IPS DF 4.7 (cell line): ENCODE measurements at regions not wholly inside any gene's neighbourhood (a gene's known extent, or its start where the extent isn't known, plus 50 kb on each side); places are given as distances from the start of the nearest gene placed in this dataset.
"Not testable (repeated sequence)": the region's sequence is repeated elsewhere in the genome, so short reads cannot be mapped to it uniquely, and the experiment has no call there.

Experiments used
- DNase-seq: peaks from one replicate; pipeline ENCODE4 v3.0.0-alpha.2; 2013; ENCODE audit warnings: low spot score; ENCODE audit errors: extremely low read depth

DNA sequence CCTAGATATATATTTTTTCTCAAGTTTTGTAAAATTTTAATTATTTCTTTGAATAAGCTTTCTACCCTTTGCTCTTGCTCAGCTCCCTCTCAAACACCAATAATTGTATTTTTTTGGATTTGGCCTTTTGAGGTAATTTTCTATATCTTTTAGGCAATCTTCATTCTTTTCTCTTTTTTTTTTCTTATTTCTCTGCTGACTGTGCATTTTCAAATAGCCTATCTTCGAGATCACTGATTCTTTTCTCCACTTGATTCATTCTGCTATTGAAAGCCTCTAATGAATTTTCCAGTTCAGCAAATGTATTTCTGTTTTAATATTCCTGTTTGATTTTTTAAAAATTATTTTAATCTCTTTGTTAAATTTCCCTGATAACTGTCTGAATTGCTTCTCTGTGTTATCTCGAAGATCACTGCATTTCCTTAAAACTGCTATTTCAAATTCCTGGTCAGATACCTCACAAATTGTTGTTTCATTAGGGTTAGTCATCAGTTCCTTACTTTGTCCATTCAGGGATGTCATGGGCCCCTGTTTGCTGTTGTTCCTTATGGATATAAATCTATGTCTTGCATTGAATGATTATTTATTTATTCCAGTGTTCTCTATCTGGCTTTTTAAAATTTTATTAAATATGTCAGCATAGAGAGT lies 100.1 kb upstream of the UNC5B start:
- no peak for DNase-seq

DNA sequence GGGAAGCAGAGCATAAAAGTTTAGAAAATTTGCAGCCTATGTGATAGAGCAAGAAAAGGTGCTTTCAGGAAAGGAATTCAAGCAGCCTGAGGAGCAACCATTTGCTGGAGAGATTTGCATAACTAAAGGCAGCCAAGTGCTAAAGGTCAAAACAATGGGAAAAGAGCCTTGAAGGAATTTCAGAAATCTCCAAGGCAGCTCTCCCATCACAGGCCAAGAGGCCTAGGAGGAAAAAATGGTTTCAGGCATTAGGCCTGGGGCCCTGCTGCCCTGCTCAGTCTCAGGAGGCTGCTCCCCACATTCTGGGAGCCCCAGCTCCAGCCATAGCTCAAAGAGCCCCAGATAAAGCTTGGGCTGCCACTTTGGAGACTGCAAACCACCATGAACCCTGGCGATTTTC lies 95.9 kb upstream of the UNC5B start:
- no peak for DNase-seq

DNA sequence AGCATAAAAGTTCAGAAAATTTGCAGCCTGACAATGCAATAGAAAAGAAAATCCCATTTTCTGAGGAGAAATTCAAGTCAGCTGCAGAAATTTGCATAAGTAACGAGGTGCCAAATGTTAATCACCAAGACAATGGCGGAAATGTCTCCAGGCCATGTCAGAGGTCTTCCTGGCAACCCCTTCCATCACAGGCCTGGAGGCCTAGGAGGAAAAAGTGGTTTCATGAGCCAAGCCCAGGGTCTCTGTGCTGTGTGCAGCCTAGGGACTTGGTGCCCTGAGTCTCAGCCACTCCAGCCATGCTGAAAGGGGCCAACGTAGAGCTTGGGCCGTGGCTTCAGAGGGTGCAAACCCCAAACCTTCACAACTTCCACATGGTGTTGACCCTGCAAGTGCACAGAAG lies 94.8 kb upstream of the UNC5B start:
- DNase-seq, result not testable (repeated sequence)

DNA sequence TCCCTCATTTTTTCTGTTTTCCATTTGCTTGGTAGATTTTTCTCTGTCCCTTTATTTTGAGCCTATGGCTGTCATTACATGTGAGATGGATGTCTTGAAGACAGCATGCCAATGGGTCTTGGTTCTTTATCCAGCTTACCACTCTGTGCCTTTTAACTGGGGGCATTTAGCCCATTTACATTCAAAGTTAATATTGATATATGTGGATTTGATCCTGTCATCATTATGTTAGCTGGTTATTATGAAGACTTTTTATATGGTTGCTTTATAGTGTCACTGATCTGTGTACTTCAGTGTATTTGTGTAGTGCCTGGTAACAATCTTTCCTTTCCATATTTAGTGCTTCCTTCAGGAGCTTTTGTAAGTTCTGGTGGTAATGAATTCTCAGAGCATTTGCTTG lies 89.3 kb upstream of the UNC5B start:
- no peak for DNase-seq

DNA sequence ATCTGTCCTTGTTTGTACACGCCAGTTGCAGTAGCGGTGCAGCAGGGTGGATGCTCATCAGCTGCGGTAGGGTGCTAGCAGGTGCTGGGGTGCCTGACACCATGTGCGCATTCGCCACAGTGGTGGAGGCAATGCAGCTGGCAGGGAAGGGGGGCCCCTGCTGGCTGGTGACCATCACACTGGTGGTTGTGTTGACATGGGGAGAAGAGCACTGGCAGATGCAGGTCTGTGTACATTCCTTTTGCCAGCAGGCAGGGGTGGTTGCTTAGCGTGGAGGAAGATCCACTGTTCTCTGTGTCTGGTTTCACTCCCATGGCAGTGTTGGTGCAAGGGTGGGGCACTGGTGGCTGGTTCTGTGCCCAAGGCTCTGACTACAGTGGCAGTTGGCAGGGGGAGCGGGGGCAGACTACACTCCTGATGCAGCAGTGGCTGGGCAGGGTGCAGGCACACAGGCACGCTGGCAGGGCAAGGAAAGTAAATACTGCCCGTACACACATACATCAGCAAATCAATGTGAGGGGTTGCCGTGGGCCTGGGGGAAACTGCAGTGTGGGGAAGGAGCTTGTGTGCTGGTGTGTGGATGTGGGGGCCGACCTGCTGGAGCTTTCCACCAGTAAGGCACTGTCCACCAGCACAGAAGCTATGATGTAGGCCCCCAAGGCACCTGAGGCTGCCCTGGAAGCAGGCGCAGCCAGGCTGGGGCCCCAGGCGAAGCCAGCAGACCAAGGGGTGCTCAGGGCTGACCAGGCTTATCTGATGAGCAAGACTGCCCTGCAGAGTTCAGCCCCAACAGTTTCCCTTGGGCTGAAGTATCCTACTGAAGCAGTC lies 87.2 kb upstream of the UNC5B start:
- no peak for DNase-seq

DNA sequence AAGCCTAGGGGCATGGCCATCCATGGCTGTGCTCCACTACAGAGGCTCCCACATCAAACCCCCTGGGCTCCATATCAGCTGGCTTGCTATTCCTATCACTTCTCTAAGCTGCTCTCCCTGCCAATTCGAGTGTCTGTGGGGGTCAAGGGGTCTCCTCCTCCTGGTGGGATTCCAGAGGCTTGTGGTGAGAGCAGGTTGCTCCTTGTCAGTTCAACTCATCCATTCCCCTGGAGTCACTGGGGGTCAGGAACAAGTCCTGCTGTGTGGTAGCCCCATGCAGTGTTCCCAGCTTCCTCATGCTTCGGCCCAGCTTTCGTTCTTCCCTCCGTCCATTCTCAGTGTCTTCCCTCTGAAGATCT lies 86.6 kb upstream of the UNC5B start:
- DNase-seq, result no peak

DNA sequence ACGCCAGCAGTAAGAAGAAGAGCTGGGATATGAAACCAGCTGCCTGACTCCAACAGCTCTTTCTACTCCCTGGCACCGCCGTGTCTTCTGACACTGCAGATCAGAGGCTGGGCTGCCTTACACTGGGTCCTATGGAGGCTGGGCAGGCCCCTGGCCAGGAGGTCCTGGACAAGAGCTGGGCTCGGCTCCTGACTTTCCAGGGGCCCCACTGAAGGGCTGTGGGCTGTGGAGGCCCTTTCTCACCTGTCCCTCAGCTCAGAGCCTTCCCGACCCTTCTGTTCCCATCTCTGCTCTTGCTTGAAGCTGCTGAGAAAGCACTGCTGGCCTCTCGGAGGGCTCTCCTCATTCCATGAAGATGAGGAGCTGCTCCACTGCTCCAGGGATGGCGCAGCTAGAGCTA lies 85.9 kb upstream of the UNC5B start:
- no peak for DNase-seq

DNA sequence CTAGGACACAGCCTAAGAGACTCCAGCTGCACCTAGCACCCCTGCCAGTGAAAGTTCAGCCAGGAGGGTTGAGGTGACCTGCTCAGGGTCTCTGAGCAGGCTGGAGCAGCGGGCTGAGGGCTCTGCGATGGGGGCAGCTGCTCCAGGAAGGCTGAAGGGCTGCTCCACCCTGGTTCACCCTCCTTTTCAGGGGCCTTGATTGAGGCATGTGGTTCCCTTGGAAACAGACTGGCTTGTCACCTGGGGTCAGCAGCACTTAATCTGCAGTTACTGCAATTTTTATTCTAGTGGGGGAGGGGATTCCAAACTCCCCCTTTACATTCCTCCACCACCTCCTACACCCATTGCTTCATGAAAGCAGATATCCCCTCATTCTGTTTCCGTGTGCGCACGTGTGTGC lies 85.3 kb upstream of the UNC5B start:
- no peak for DNase-seq

DNA sequence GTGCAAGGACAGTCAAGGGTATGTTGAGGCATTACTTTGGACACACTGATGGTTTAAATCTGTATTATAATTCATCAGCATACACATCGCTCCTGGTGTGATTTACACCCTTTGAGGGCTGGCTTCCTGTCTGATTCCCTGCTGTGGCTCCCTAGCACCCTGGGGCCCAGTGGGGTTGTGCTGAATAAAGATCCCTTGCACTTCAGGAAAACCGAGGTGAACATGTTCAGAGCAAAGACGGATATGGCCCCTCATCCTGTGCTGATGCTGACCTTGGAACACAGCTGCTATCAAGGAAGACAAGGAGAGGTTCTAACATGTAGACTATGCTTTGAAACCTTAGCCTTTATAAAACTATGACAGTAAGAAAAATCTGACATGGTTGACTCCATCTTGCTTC lies 84.6 kb upstream of the UNC5B start:
- no peak for DNase-seq

DNA sequence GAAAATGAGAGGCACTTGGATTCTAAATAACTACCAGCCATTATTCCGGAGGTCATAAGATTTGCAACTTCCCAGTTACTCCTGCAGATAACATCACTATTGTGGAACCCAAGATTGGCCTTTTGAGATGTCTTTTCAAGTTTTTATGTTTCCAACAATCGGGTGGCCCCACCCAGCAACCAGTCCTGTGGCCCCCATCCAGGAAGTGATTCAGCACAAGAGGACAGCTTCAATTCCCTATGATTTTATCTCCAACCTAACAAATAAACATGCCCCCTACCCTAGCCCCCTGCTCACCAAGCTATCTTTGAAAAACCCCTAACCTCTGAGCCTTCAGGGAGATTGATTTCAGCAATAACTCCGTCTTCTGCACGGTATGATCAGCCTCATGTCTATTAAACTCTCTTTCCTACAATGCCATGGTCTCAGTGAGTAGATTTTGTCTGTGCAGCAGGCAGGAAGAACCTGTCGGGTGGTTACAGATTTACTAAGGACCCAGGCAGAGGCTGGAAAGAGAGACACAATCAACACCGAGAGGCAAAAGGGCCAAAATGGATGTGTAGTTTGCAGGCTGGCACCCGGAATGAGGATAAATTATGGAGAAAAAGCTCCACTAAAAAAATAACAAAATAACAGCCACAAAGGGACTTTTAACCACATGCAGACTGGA lies 83.9 kb upstream of the UNC5B start:
- no peak for DNase-seq

DNA sequence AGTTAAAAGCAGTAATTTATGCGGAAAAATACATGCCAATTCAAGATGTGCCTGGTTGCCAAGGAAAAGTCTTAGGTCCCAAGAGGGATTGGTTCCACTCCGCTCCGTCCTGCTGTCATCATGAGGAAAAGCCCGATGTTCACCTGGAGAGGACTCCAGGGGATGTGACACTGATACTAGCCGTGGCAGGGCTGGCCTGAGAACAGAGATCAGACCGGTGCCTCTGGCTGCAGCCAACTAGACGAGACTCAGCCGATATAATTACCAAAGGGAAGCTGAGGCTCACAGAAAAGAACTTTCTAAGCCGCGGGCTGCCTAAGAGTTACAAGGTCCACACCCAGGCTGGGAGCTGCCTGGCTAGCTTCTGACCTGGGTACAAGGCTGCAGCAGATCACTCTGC lies 81.3 kb upstream of the UNC5B start:
- no peak for DNase-seq

DNA sequence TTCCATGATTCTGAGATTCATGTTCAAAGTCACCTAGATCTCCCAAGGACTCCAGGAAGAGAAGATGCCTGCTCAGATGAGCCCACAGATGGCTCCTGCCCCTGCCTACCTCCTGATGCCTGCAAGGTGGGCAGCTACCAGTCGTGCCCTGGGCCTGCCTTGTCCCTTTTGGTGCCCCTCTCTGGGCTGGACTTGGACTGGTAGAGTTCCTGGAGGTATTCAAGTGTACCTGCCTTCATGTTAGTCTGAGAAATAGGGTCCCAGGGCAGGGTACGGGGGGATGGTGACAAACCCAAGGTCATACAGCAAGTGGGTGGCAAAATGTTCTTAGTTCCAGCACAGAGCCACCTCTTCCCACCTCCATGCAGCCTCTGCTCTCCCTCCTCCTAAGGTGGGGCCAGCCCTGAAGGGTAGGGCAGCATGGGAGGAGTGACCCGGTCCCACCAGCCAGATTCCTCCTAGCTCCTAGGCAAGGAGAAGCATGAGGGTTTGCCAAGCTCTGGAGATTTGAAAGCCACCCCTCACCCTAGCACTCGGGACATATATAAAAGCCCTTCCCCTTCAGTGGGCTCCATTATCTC lies 80.8 kb upstream of the UNC5B start:
- DNase-seq, result no peak

DNA sequence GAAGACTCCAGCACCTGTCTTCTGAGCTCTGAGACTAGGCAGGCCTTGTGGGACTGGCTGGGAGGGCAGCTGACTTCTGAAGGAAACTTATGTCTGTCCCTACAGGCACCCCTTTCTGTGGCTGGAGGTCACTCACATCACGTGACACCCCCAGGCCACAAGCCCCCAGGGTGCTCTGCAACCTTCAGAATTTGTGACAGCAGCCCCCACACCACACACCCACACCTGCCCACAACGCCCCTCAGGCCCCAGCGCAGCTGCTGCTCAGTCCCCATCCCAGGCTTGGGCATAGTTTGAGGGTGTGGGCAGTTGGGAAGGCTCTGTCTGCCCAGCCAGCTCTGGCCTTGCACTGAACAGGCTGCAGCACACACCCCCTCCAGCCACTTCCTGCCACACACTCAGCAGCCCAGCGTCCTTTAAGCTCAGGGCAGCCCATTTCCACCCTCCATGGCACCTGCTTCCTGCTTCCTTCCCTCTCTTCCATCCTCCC lies 80.0 kb upstream of the UNC5B start:
- DNase-seq, result no peak

DNA sequence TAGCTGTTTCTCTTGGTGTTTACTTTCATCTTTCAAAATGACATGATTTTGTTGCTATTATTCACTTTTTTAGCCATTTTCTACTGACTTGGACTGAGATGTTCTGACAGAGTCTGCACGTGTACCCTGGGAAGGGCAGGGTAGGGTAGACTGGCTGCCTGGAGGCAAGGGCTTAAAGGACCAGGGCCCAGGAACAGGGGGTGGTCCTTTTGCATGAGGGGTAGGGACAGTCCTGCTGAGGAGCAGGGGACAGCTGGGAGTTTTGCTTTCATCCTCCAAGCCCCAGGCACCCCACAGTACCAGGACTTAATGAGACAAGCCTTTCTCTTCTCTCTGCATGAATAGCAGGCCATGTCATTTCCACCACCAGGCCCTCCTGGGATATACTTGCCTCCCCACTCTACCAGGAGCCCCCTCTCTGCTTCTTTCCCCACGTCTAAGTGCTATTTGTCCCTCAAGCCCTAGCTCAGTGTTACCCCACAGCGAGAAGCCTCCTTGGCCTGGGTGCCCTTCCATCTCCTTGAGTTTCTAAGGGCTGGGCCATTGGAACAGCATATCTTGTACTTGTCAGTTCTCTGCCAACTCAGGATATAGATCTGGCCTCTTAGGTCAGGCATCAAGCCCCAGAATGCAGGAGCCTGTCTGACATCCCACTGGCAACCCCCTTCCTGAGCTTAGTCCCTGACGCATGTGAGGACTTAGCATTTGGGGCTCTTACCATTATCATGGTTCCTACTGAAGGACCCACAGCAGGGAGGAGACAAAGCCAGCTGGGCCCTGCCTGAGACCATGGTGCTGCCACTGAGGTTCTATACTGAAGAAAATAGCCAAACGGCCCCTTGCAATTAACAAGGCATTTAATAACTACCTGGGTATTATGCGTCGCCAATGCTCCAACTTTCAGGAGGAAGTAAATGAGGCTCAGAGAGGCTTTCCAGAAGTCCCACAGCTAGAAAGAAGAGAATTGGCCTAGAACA lies 78.4 kb upstream of the UNC5B start:
- DNase-seq, result no peak

DNA sequence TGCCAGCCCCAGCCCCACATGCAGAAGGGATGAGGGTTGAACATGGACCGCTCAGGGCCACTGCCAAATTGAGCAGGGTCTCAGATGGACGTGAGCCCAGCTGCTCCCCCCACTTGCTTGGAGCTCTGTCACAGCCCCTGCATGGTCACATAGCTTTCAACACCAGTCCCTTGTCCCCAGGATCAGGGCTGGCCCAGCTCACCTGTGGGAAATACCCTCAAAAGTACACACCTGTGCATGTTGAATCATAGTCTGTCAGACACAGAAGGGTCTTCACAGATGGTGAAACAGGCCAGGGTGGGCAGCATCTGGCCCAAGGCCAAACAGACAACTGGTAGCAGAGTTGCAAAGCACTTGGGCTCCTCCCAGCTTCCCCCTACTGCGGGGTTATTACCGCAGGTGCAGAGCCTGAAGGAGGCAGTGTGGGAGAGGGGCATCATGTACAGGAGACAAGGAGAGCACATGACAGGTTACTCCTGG lies 77.6 kb upstream of the UNC5B start:
- DNase-seq, result no peak

DNA sequence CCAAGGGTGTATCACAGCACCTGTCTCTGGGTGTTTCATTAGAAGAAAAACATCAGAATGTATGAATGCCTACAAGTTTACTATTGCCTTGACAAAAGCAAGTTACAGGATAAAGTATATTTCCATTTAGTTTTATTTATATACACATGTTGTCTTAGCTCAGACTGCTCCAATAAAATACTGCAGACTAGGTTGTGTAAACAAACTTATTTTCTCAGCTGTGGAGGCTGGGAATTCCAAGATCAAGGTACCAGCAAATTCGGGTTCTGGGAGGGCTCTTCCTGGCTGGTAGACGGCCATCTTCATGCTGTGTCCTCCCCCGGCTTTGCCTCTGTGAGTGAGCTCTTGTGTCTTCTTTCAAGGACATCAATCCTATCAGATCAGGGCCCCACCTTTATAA lies 77.1 kb upstream of the UNC5B start:
- no peak for DNase-seq

DNA sequence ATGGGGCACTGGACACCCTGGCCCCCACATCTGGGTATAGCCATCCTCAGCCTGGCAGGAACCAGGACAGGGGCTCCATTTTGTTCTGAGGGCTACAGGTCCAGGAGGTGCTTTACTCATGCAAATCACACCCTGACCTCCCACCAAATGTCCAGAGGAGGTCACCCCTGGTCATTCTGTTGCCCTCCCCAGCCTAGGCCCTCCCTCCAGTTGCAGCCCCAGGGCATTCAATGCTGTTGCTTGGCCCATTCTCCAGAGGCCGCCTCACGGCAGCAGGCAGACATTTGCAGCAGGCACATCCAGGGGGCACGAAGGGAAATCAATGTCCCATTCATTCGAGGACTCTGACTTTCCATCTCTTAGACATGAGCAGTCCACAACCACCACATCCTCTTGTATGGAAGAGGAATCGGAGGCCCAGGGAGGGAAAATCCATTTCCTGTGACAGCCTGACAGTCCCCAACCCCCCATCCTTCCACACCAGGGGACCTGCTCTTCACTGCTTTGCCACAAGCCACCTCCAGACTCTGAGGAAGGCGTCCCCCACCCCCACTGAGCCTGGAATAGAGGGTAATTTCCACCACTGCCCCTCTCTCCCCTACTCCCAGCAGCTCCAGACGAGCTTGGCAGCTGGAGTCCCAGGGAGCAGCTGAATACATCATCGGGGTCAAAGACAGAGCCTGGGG lies 76.2 kb upstream of the UNC5B start:
- no peak for DNase-seq

DNA sequence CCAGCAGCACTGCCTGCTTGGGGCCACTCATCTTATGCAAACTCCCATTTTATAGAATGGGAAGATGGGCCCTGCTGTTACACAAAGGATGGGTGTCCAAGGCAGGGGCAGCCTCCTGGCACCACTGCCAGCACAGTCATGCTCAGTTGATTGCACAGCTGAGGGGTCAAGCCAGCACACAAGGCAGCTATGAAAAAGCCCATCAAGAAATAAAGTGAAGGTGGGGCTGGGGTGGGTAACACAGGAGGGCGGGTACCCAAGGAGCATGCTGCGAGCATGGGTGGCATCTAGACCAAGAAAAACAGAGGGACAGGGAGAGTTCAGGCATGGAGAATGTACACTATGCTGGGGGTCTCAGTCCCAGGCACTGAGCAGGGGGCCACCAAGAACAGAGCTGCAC lies 74.7 kb upstream of the UNC5B start:
- no peak for DNase-seq

DNA sequence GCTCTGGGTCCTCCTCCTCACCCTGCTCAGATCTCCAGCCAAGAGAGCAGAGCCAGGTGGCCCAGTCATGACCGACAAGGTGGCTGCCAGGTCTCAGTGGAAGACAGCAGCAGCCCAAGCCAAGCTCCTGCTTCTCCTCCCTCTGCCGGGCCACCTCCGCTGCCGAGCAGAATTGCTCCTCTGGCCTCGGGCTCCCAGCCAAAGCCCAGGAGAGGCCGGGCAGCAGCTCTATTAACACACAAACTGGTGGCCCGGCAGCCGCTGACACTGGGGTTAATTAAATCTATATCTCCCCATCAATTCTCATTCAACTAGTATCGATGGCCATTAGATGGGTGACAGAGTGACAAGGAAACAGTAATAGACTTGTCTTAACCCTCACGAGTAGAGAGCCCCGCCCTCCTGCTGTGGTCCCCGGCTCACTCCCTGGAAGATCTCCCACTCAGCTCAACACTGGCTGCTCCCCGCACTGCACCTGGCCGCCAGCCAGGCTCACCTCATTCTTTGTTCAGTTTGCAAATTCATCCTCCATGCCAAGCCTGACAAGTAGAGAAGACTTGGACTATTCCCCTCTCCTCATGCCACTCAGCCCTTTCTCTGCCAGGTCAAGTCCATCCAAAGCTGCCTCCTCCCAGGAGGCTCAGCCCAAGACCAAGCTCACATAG lies 74.1 kb upstream of the UNC5B start:
- DNase-seq, result no peak

DNA sequence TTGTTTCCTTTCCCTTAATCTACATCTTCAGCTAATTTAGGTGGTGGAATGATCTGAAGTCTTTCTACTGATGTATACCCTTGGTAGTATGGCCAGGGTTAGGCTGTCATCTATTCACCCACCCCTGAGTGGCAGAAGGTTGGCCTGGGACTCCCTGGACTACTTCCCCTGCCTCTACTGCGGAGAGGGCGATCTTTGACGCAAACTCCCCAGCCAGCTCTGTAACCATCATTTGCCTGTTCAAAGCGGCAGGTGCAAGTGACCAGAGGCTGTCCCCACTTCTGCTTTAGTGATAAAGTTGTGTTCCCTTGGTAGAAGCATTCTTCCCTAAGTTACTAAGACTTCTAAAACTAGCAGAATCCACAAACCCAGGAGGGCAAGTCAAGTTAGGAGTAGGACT lies 70.8 kb upstream of the UNC5B start:
- no peak for DNase-seq
